ENCODE measurements at regions not wholly inside any gene's neighbourhood (a gene's known extent, or its start where the extent isn't known, plus 50 kb on each side); places are given as distances from the start of the nearest gene placed in this dataset.

- TF ChIP-seq CTCF (IDR thresholded peaks at IDR 0.05) (no peak), EZH2 (IDR thresholded peaks at IDR 0.05; ENCODE audit: borderline replicate concordance, insufficient read depth, low read depth, low read length, poor library complexity, severe bottlenecking) (no peak)
Measured at GRCh38 chr1:47680815-47681475, 243.1 kb downstream of the FOXD2 start.

All from B cell (primary cell).